SK-N-MC (cell line): ENCODE measurements at regions not wholly inside any gene's neighbourhood (a gene's known extent, or its start where the extent isn't known, plus 50 kb on each side); places are given as distances from the start of the nearest gene placed in this dataset.
A peak's percentile ranks its signal among the peaks of the same experiment; 100 is the strongest.

Experiments used
- EZH2 ChIP-seq: fragments of 200-600 bp; sonication (generic); IDR thresholded peaks from one replicate; pipeline ENCODE4 v1.6.1; 2017; ENCODE audit warnings: antibody characterized with exemption
- FOXP2 ChIP-seq: optimal IDR thresholded peaks from 2 replicates; pipeline ENCODE3; 2011; ENCODE audit warnings: mild to moderate bottlenecking, moderate library complexity; ENCODE audit not compliant: insufficient read depth; ENCODE audit errors: extremely low read length, control extremely low read depth
- POLR2AphosphoS5 ChIP-seq: IDR thresholded peaks from 2 replicates; pipeline ENCODE4 v1.6.1; 2012; ENCODE audit warnings: mild to moderate bottlenecking, low read depth, low read length, borderline replicate concordance

DNA sequence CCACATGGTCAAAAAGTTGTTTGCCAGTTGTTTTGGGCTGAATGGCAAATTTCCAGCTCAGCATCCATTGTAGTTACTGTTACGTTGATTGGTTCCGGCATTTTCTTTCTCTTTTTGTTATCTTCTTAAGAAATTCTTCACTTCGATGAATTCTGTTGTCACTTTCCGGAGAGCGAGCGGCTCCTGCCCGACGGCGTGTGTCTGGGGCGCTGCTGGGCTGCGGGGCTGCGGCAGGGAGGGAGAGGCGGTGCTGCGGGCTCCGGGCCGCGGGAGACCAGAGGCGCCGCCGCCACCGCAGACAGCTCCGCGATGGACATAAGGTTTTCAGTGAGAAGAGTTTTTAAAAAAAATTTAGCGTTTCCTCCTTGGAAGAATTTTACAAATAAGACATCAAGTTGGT, 117.4 kb downstream of the RRM1 start:
- TF ChIP-seq EZH2, result peak; percentile 46
- no peak for TF ChIP-seq POLR2AphosphoS5
- TF ChIP-seq FOXP2, result no peak
